Type B pancreatic cell (in vitro differentiated cells): ENCODE measurements at regions not wholly inside any gene's neighbourhood (a gene's known extent, or its start where the extent isn't known, plus 50 kb on each side); places are given as distances from the start of the nearest gene placed in this dataset.

ENCODE experiments used
- DNase-seq: peaks from one replicate; pipeline ENCODE4 v3.0.0; 2021; ENCODE audit warnings: mixed read lengths; ENCODE audit not compliant: unreplicated experiment; ENCODE audit errors: extremely low spot score
- H3K27ac Mint-ChIP-seq: 2 replicates; pipeline ENCODE4 v1.8.0; 2021; ENCODE audit warnings: mild to moderate bottlenecking, mixed read lengths
- H3K27me3 Mint-ChIP-seq: 2 replicates; pipeline ENCODE4 v1.8.0; 2021; ENCODE audit warnings: mixed read lengths
- H3K36me3 Mint-ChIP-seq: 2 replicates; pipeline ENCODE4 v1.8.0; 2021; ENCODE audit warnings: mixed read lengths
- H3K4me1 Mint-ChIP-seq: one replicate; pipeline ENCODE4 v1.8.0; 2021; ENCODE audit warnings: mixed read lengths; ENCODE audit not compliant: unreplicated experiment
- H3K4me3 Mint-ChIP-seq: 2 replicates; pipeline ENCODE4 v1.8.0; 2021; ENCODE audit warnings: mild to moderate bottlenecking, mixed read lengths
- H3K9me3 Mint-ChIP-seq: 2 replicates; pipeline ENCODE4 v1.8.0; 2021; ENCODE audit warnings: mixed read lengths
- TF ChIP-seq, protein P1 (sequence below): fragments of 200-600 bp; sonication (generic); conservative IDR thresholded peaks from 2 replicates; pipeline ENCODE4 v1.5.0; 2021; ENCODE audit warnings: antibody characterized with exemption, mild to moderate bottlenecking

DNA sequence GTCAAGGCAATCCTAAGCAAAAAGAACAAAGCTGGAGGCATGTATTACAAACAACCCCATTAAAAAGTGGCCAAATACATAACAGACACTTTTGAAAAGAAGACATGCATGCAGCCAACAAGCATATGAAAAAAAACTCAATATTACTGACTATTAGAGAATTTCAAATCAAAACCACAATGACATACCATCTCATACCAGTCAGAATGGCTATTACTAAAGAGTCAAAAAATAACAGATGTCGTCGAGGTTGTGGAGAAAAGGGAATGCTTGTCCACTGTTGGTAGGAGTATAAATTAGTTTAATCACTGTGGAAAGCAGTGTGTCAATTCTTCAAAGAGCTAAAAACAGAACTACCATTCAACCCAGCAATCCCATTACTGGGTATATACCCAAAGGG is 604.6 kb upstream of the GRIA3 start:
- TF ChIP-seq, protein P1, sequence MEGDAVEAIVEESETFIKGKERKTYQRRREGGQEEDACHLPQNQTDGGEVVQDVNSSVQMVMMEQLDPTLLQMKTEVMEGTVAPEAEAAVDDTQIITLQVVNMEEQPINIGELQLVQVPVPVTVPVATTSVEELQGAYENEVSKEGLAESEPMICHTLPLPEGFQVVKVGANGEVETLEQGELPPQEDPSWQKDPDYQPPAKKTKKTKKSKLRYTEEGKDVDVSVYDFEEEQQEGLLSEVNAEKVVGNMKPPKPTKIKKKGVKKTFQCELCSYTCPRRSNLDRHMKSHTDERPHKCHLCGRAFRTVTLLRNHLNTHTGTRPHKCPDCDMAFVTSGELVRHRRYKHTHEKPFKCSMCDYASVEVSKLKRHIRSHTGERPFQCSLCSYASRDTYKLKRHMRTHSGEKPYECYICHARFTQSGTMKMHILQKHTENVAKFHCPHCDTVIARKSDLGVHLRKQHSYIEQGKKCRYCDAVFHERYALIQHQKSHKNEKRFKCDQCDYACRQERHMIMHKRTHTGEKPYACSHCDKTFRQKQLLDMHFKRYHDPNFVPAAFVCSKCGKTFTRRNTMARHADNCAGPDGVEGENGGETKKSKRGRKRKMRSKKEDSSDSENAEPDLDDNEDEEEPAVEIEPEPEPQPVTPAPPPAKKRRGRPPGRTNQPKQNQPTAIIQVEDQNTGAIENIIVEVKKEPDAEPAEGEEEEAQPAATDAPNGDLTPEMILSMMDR = no peak
- no peak overlapping the region for H3K4me3 Mint-ChIP-seq
- H3K4me1 Mint-ChIP-seq = no peaks in the 10 kb centered on the region
- H3K27ac Mint-ChIP-seq = no peak overlapping the region
- no peaks in the 10 kb centered on the region for H3K27me3 Mint-ChIP-seq
- no peak for DNase-seq
- no peaks in the 10 kb centered on the region for H3K9me3 Mint-ChIP-seq
- no peaks in the 10 kb centered on the region for H3K36me3 Mint-ChIP-seq

DNA sequence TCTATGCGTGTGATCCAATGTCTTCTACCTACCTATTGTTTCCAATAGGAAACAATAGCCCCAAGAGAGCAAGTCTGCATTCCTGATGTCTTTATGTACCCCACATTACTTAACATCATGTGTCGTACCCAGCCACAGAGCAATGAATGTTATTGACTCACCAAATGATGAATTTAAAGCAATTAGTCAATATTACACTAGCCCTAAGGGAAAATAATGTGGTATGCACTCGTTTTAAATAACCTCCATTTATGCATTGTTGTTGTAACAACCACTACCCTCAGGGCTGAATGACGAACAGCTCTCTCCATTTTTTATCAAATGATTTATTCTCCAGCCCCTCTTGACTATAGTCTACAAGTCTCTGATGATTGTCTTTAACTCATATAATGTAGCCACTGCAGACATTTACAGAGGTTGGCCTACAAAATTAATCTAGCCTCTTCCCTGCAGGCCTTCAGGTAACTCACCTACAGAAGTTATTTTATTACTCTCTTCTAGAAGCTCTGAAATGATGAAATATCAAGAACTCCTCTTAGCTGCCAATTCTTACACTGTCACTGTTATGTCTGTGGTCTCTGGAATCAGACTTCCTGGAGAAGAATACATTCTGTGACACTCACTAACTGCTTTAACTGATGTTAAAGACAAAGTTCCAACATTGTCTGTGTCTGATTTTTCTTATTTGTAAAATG is 601.7 kb upstream of the GRIA3 start:
- Mint-ChIP-seq H3K9me3 (no peaks in the 10 kb centered on the region), H3K27ac (no peak overlapping the region), H3K27me3 (no peaks in the 10 kb centered on the region), H3K4me3 (no peak overlapping the region), H3K36me3 (no peaks in the 10 kb centered on the region), H3K4me1 (no peaks in the 10 kb centered on the region)
- TF ChIP-seq, protein P1 = no peak
- no peak for DNase-seq

DNA sequence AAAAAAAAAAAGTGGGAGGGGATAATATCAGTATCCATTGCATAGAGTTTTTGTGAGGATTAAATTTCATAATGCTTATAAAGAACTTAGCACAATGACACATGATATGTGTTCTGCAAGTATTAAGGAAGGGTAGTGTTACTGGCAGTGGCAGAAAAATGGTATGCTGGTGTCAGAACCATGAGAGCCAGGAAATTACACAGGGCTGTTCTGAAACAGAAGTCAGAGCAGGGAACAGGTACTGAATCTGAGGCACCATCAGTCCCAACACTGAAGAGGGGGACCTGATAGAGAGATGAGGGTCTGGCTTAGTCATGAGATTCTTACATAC is 601.1 kb upstream of the GRIA3 start:
- no peak for DNase-seq
- Mint-ChIP-seq H3K36me3 (no peaks in the 10 kb centered on the region), H3K27ac (no peak overlapping the region), H3K27me3 (no peaks in the 10 kb centered on the region), H3K4me1 (no peaks in the 10 kb centered on the region), H3K4me3 (no peak overlapping the region), H3K9me3 (no peaks in the 10 kb centered on the region)
- TF ChIP-seq, protein P1 = no peak

DNA sequence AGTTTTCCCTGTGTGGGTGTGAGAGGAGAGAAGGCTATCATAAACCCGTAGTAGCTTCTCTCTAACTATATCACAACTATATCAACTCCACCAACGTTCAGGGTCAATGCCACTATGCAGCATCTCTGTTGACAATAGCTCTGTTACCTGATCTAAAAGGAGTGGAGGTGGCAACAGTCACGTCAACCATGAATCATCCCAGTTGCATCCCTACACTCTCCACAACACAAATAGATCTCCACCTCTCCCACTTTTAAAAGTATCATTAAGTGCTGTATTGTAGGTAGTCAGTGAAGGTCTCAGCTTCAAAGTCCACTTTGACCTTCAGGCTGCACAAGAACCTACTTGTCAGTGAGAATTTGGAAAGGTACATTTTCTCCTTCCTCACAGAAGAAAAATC is 600.5 kb upstream of the GRIA3 start:
- Mint-ChIP-seq H3K4me3 (no peak overlapping the region), H3K27ac (no peak overlapping the region), H3K9me3 (no peaks in the 10 kb centered on the region), H3K27me3 (no peaks in the 10 kb centered on the region), H3K36me3 (no peaks in the 10 kb centered on the region), H3K4me1 (no peaks in the 10 kb centered on the region)
- DNase-seq = no peak
- TF ChIP-seq, protein P1 = no peak

DNA sequence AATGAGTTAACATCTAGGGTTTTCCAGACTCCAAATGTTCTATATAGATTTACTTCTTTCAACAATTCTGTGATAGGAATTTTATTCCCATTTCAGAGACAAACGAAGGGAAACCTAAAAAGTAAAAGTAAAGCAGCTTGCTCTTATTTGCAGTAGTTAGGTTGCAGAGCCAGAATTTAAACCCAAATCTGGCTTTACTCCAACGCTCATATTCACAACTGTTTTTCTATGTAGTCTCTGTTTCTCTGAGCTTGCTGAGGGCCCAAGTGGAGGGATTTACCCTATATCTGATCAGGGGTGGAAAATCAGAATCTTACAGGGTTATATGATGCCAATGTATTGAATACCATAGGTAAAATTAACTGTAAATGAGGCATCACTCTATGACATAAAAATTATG is 599.1 kb upstream of the GRIA3 start:
- Mint-ChIP-seq H3K27ac (no peak overlapping the region), H3K36me3 (no peaks in the 10 kb centered on the region), H3K27me3 (no peaks in the 10 kb centered on the region), H3K4me1 (no peaks in the 10 kb centered on the region), H3K9me3 (no peaks in the 10 kb centered on the region), H3K4me3 (no peak overlapping the region)
- DNase-seq = no peak
- TF ChIP-seq, protein P1 = no peak

DNA sequence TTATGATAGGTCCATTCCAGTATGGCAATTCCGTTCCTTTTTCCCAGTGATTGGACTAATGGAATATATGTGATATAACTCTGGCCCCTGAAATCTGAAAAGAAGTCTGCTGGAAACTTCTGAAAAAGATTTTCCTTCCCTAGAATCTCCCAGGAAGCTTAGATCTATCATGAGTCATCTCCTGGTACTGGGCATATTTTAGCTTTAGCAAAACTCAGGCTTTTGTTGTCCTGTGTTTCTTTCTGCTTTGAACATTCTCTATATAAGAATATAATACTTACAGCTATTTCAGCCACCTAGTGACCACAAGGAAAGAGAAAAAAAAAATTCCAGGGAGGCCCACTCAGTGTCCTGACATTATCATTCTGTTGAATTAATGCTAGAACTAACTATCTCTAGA is 597.2 kb upstream of the GRIA3 start:
- H3K27me3 Mint-ChIP-seq = no peaks in the 10 kb centered on the region
- no peak for DNase-seq
- no peaks in the 10 kb centered on the region for H3K9me3 Mint-ChIP-seq
- H3K4me1 Mint-ChIP-seq = no peaks in the 10 kb centered on the region
- H3K4me3 Mint-ChIP-seq = no peak overlapping the region
- no peak overlapping the region for H3K27ac Mint-ChIP-seq
- H3K36me3 Mint-ChIP-seq = no peaks in the 10 kb centered on the region
- TF ChIP-seq, protein P1 = no peak
